SK-N-SH (cell line): ENCODE measurements at regions not wholly inside any gene's neighbourhood (a gene's known extent, or its start where the extent isn't known, plus 50 kb on each side); places are given as distances from the start of the nearest gene placed in this dataset.

Experiments
- GABPA ChIP-seq: IDR thresholded peaks from 2 replicates; pipeline ENCODE4 v1.4.0; 2012; ENCODE audit warnings: low read depth, mild to moderate bottlenecking
- JUND ChIP-seq: IDR thresholded peaks from 2 replicates; pipeline ENCODE4 v1.4.0; 2012
- POLR2AphosphoS5 ChIP-seq: IDR thresholded peaks from 2 replicates; pipeline ENCODE4 v1.6.1; 2012; ENCODE audit warnings: low read depth, low read length
- RFX5 ChIP-seq: IDR thresholded peaks from 2 replicates; pipeline ENCODE4 v1.6.1; 2012; ENCODE audit warnings: mild to moderate bottlenecking, improper control_type of control experiment, low read length
- TAF1 ChIP-seq: IDR thresholded peaks from 2 replicates; pipeline ENCODE4 v1.6.1; 2012; ENCODE audit warnings: low read depth, mild to moderate bottlenecking, low read length, moderate library complexity, borderline replicate concordance
- TCF12 ChIP-seq: IDR thresholded peaks from 2 replicates; pipeline ENCODE4 v1.4.0; 2012
- YY1 ChIP-seq: IDR thresholded peaks from 2 replicates; pipeline ENCODE4 v1.4.0; 2012; ENCODE audit warnings: low read depth, mild to moderate bottlenecking
- TF ChIP-seq, protein P1 (sequence below): fragments of 200-600 bp; sonication (generic); IDR thresholded peaks from 2 replicates; pipeline ENCODE4 v1.6.1; 2017; ENCODE audit warnings: antibody characterized with exemption, mild to moderate bottlenecking, moderate library complexity
- TF ChIP-seq, protein P2 (sequence below): IDR thresholded peaks from 2 replicates; pipeline ENCODE4 v1.6.1; 2012; ENCODE audit warnings: mild to moderate bottlenecking, low read depth, low read length, moderate library complexity

DNA sequence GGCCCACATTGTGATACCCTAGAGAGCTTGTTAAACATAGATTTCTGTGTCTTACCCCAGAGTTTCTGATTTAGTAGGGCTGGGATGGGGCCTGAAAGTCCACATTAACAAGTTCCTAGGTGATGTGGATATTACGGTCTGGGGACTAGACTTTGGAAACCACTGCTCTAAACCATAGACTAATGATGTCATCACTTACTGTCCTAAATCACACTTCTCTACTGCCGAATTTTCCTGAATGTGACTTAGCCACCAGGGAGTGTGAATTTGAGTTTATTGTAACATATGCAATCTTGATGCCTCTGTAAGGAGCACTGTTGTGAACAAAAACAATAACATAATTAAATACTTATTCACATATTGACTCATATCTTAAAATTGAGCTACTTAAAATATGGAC is 165.6 kb downstream of the BTBD3 start:
- TF ChIP-seq, protein P1, sequence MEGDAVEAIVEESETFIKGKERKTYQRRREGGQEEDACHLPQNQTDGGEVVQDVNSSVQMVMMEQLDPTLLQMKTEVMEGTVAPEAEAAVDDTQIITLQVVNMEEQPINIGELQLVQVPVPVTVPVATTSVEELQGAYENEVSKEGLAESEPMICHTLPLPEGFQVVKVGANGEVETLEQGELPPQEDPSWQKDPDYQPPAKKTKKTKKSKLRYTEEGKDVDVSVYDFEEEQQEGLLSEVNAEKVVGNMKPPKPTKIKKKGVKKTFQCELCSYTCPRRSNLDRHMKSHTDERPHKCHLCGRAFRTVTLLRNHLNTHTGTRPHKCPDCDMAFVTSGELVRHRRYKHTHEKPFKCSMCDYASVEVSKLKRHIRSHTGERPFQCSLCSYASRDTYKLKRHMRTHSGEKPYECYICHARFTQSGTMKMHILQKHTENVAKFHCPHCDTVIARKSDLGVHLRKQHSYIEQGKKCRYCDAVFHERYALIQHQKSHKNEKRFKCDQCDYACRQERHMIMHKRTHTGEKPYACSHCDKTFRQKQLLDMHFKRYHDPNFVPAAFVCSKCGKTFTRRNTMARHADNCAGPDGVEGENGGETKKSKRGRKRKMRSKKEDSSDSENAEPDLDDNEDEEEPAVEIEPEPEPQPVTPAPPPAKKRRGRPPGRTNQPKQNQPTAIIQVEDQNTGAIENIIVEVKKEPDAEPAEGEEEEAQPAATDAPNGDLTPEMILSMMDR: no peak
- TF ChIP-seq JUND (no peak), TCF12 (no peak), RFX5 (no peak), TAF1 (no peak), POLR2AphosphoS5 (no peak), GABPA (no peak), YY1 (no peak)
- TF ChIP-seq, protein P2, sequence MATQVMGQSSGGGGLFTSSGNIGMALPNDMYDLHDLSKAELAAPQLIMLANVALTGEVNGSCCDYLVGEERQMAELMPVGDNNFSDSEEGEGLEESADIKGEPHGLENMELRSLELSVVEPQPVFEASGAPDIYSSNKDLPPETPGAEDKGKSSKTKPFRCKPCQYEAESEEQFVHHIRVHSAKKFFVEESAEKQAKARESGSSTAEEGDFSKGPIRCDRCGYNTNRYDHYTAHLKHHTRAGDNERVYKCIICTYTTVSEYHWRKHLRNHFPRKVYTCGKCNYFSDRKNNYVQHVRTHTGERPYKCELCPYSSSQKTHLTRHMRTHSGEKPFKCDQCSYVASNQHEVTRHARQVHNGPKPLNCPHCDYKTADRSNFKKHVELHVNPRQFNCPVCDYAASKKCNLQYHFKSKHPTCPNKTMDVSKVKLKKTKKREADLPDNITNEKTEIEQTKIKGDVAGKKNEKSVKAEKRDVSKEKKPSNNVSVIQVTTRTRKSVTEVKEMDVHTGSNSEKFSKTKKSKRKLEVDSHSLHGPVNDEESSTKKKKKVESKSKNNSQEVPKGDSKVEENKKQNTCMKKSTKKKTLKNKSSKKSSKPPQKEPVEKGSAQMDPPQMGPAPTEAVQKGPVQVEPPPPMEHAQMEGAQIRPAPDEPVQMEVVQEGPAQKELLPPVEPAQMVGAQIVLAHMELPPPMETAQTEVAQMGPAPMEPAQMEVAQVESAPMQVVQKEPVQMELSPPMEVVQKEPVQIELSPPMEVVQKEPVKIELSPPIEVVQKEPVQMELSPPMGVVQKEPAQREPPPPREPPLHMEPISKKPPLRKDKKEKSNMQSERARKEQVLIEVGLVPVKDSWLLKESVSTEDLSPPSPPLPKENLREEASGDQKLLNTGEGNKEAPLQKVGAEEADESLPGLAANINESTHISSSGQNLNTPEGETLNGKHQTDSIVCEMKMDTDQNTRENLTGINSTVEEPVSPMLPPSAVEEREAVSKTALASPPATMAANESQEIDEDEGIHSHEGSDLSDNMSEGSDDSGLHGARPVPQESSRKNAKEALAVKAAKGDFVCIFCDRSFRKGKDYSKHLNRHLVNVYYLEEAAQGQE: no peak
